Endothelial cell (in vitro differentiated cells): ENCODE measurements at regions not wholly inside any gene's neighbourhood (a gene's known extent, or its start where the extent isn't known, plus 50 kb on each side); places are given as distances from the start of the nearest gene placed in this dataset.
"Not testable (repeated sequence)": the region's sequence is repeated elsewhere in the genome, so short reads cannot be mapped to it uniquely, and the experiment has no call there.

Source experiments
- DNase-seq: peaks from one replicate; pipeline ENCODE4 v3.0.0; 2021; ENCODE audit warnings: low spot score
- H3K27ac Mint-ChIP-seq: one replicate; pipeline ENCODE4 v1.8.0; 2021; ENCODE audit warnings: mixed read lengths, inconsistent platforms; ENCODE audit not compliant: unreplicated experiment
- H3K27me3 Mint-ChIP-seq: one replicate; pipeline ENCODE4 v1.8.0; 2021; ENCODE audit warnings: mild to moderate bottlenecking, moderate library complexity, mixed read lengths, inconsistent platforms; ENCODE audit not compliant: unreplicated experiment
- H3K36me3 Mint-ChIP-seq: one replicate; pipeline ENCODE4 v1.8.0; 2021; ENCODE audit warnings: mild to moderate bottlenecking, low read depth, mixed read lengths, inconsistent platforms; ENCODE audit not compliant: unreplicated experiment
- H3K4me1 Mint-ChIP-seq: one replicate; pipeline ENCODE4 v1.8.0; 2021; ENCODE audit warnings: mild to moderate bottlenecking, mixed read lengths, inconsistent platforms; ENCODE audit not compliant: unreplicated experiment
- H3K4me3 Mint-ChIP-seq: one replicate; pipeline ENCODE4 v1.8.0; 2021; ENCODE audit warnings: mild to moderate bottlenecking, mixed read lengths, inconsistent platforms; ENCODE audit not compliant: unreplicated experiment
- H3K9me3 Mint-ChIP-seq: one replicate; pipeline ENCODE4 v1.8.0; 2021; ENCODE audit warnings: mixed read lengths, inconsistent platforms; ENCODE audit not compliant: unreplicated experiment
- CTCF ChIP-seq: fragments of 200-600 bp; sonication (generic); IDR thresholded peaks from one replicate; pipeline ENCODE4 v1.5.0; 2021; ENCODE audit warnings: antibody characterized with exemption; ENCODE audit not compliant: unreplicated experiment

- Mint-ChIP-seq H3K27me3 (no peaks in the 10 kb centered on the region), H3K4me3 (no peak overlapping the region), H3K4me1 (no peaks in the 10 kb centered on the region), H3K9me3 (no peaks in the 10 kb centered on the region), H3K36me3 (no peaks in the 10 kb centered on the region), H3K27ac (no peak overlapping the region)
- TF ChIP-seq CTCF: no peak
- DNase-seq: no peak
Measured at GRCh38 chr6:169101981-169102380, 151.7 kb downstream of the THBS2 start.

- no peak for TF ChIP-seq CTCF
- Mint-ChIP-seq H3K27me3 (no peaks in the 10 kb centered on the region), H3K27ac (no peak overlapping the region), H3K4me3 (no peak overlapping the region), H3K4me1 (no peaks in the 10 kb centered on the region), H3K9me3 (no peaks in the 10 kb centered on the region), H3K36me3 (no peaks in the 10 kb centered on the region)
- DNase-seq: no peak
Measured at GRCh38 chr6:169101036-169101805, 152.4 kb downstream of the THBS2 start.

GRCh38 chr6:169099411-169100202, 154.0 kb downstream of the THBS2 start:
- Mint-ChIP-seq H3K27ac (no peak overlapping the region), H3K36me3 (no peaks in the 10 kb centered on the region), H3K4me3 (no peak overlapping the region), H3K4me1 (no peaks in the 10 kb centered on the region), H3K27me3 (no peaks in the 10 kb centered on the region), H3K9me3 (no peaks in the 10 kb centered on the region)
- TF ChIP-seq CTCF: no peak
- DNase-seq: no peak

DNA sequence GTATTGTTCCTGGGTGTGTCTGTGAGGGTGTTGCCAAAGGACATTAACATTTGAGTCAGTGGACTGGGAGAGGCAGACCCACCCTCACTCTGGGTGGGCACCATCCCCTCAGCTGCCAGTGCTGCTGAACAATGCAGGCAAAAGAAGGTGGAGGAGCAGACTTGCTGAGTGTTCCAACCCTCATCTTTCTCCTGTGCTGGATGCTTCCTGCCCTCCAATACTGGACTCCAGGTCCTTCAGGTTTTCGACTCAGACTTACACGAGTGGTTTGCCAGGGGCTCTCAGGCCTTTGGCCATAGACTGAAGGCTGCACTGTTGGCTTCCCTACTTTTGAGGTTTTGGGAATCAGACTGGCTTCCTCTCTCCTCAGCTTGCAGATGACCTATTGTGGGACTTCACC, 155.0 kb downstream of the THBS2 start:
- H3K27me3 Mint-ChIP-seq, H3K27ac Mint-ChIP-seq, DNase-seq, H3K4me1 Mint-ChIP-seq, H3K9me3 Mint-ChIP-seq, H3K36me3 Mint-ChIP-seq, H3K4me3 Mint-ChIP-seq: not testable (repeated sequence)

DNA sequence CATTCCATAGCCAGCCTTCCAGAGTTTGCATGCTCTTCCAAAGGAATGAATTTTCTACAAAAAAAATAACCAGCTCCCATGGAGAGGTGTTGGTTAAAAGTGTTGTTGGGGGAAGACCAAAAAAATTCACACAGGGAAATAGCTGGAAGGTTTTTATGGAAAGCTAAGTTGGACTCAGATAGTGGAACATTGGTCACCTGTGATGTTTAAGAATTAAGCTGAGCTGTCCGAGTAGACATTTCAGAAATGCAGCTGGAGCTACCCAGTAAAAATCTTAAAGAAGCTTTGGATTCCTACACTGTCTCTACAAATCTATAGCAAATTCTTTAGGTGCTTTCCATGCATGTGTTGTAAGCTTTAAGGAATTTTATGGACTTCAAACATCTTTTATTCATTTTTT, 155.5 kb downstream of the THBS2 start:
- H3K4me3 Mint-ChIP-seq: no peak overlapping the region
- peaks cover 2% of the 10 kb centered on the region for H3K9me3 Mint-ChIP-seq
- H3K27me3 Mint-ChIP-seq: peaks cover 2% of the 10 kb centered on the region
- no peaks in the 10 kb centered on the region for H3K36me3 Mint-ChIP-seq
- no peak for DNase-seq
- H3K4me1 Mint-ChIP-seq: no peaks in the 10 kb centered on the region
- no peak overlapping the region for H3K27ac Mint-ChIP-seq
- no peak for TF ChIP-seq CTCF
